ENCODE measurements at regions not wholly inside any gene's neighbourhood (a gene's known extent, or its start where the extent isn't known, plus 50 kb on each side); places are given as distances from the start of the nearest gene placed in this dataset.

GRCh38 chr7:68417659-68418058 is 1180.6 kb upstream of the AUTS2 start:
- Histone ChIP-seq H3K27me3 (ENCODE audit: insufficient read depth, low read length, poor library complexity, severe bottlenecking) (no peaks in the 10 kb centered on the region), H3K27ac (ENCODE audit: low read depth, low read length) (no peak overlapping the region), H3K36me3 (ENCODE audit: insufficient read depth, low read length) (no peaks in the 10 kb centered on the region), H3K4me1 (ENCODE audit: insufficient read depth, low read length) (no peaks in the 10 kb centered on the region), H3K9me3 (ENCODE audit: low read length) (no peaks in the 10 kb centered on the region), H3K4me3 (ENCODE audit: low read length) (no peak overlapping the region)
- no peak for DNase-seq
- no peaks in the 10 kb centered on the region for H3K36me3 Mint-ChIP-seq
- no peaks in the 10 kb centered on the region for H3K27me3 Mint-ChIP-seq
- no peak overlapping the region for H3K27ac Mint-ChIP-seq
- H3K9me3 Mint-ChIP-seq: peaks cover 0 to 12% (median 4%) of the 10 kb centered on the region in 5 donors
- CTCF ChIA-PET: no interaction called here
- no peaks in the 10 kb centered on the region for H3K4me1 Mint-ChIP-seq
- H3K4me3 Mint-ChIP-seq: no peak overlapping the region
- POLR2A ChIA-PET: no interaction called here

GRCh38 chr7:68420342-68421192 is 1177.7 kb upstream of the AUTS2 start:
- H3K27me3 Mint-ChIP-seq: peaks cover 0 to 2% of the 10 kb centered on the region in 2 donors
- H3K27ac Mint-ChIP-seq: no peak overlapping the region
- no peak overlapping the region for H3K4me3 ChIP-seq (ENCODE audit: low read length)

GRCh38 chr7:68421712-68422111 is 1176.6 kb upstream of the AUTS2 start:
- Mint-ChIP-seq H3K36me3 (peaks cover 0 to 4% (median 0%) of the 10 kb centered on the region in 3 donors), H3K4me1 (no peaks in the 10 kb centered on the region), H3K27me3 (peaks cover 0 to 2% of the 10 kb centered on the region in 2 donors), H3K27ac (no peak overlapping the region), H3K9me3 (peaks cover 0 to 13% (median 7%) of the 10 kb centered on the region in 5 donors), H3K4me3 (no peak overlapping the region)
- POLR2A ChIA-PET: no interaction called here
- Histone ChIP-seq H3K27me3 (ENCODE audit: insufficient read depth, low read length, poor library complexity, severe bottlenecking) (no peaks in the 10 kb centered on the region), H3K36me3 (ENCODE audit: insufficient read depth, low read length) (no peaks in the 10 kb centered on the region), H3K9me3 (ENCODE audit: low read length) (no peaks in the 10 kb centered on the region), H3K4me1 (ENCODE audit: insufficient read depth, low read length) (no peaks in the 10 kb centered on the region), H3K27ac (ENCODE audit: low read depth, low read length) (no peak overlapping the region), H3K4me3 (ENCODE audit: low read length) (no peak overlapping the region)
- CTCF ChIA-PET: no interaction called here
- no peak for DNase-seq

More at GRCh38 chr7:68420342-68421192, 1177.7 kb upstream of the AUTS2 start:
- Mint-ChIP-seq H3K36me3 (peaks cover 0 to 4% (median 0%) of the 10 kb centered on the region in 3 donors), H3K9me3 (peaks cover 0 to 13% (median 5%) of the 10 kb centered on the region in 5 donors), H3K4me1 (no peaks in the 10 kb centered on the region), H3K4me3 (no peak overlapping the region)
- H3K27ac ChIP-seq (ENCODE audit: low read depth, low read length): no peak overlapping the region
- no peaks in the 10 kb centered on the region for H3K9me3 ChIP-seq (ENCODE audit: low read length)
- no peaks in the 10 kb centered on the region for H3K27me3 ChIP-seq (ENCODE audit: insufficient read depth, low read length, poor library complexity, severe bottlenecking)
- DNase-seq: no peak
- ChIA-PET CTCF (no interaction called here), POLR2A (no interaction called here)
- H3K36me3 ChIP-seq (ENCODE audit: insufficient read depth, low read length): no peaks in the 10 kb centered on the region
- H3K4me1 ChIP-seq (ENCODE audit: insufficient read depth, low read length): no peaks in the 10 kb centered on the region

GRCh38 chr7:68422281-68422680 is 1176.0 kb upstream of the AUTS2 start:
- Histone ChIP-seq H3K4me3 (ENCODE audit: low read length) (no peak overlapping the region), H3K4me1 (ENCODE audit: insufficient read depth, low read length) (no peaks in the 10 kb centered on the region), H3K27ac (ENCODE audit: low read depth, low read length) (no peak overlapping the region), H3K27me3 (ENCODE audit: insufficient read depth, low read length, poor library complexity, severe bottlenecking) (no peaks in the 10 kb centered on the region), H3K36me3 (ENCODE audit: insufficient read depth, low read length) (no peaks in the 10 kb centered on the region), H3K9me3 (ENCODE audit: low read length) (no peaks in the 10 kb centered on the region)
- POLR2A ChIA-PET: no interaction called here
- no peaks in the 10 kb centered on the region for H3K4me1 Mint-ChIP-seq
- H3K9me3 Mint-ChIP-seq: peaks cover 0 to 13% (median 7%) of the 10 kb centered on the region in 5 donors
- H3K36me3 Mint-ChIP-seq: peaks cover 0 to 4% (median 0%) of the 10 kb centered on the region in 3 donors
- no peak overlapping the region for H3K27ac Mint-ChIP-seq
- CTCF ChIA-PET: no interaction called here
- no peak for DNase-seq
- H3K4me3 Mint-ChIP-seq: no peak overlapping the region
- peaks cover 0 to 2% of the 10 kb centered on the region in 2 donors for H3K27me3 Mint-ChIP-seq

GRCh38 chr7:68423356-68423755 is 1174.9 kb upstream of the AUTS2 start:
- ChIA-PET POLR2A (no interaction called here), CTCF (no interaction called here)
- Histone ChIP-seq H3K4me3 (ENCODE audit: low read length) (no peak overlapping the region), H3K36me3 (ENCODE audit: insufficient read depth, low read length) (no peaks in the 10 kb centered on the region), H3K9me3 (ENCODE audit: low read length) (no peaks in the 10 kb centered on the region), H3K27me3 (ENCODE audit: insufficient read depth, low read length, poor library complexity, severe bottlenecking) (no peaks in the 10 kb centered on the region), H3K27ac (ENCODE audit: low read depth, low read length) (no peak overlapping the region), H3K4me1 (ENCODE audit: insufficient read depth, low read length) (no peaks in the 10 kb centered on the region)
- peaks cover 0 to 4% (median 0%) of the 10 kb centered on the region in 3 donors for H3K36me3 Mint-ChIP-seq
- H3K27me3 Mint-ChIP-seq: peaks cover 0 to 2% of the 10 kb centered on the region in 2 donors
- no peak for DNase-seq
- H3K4me1 Mint-ChIP-seq: no peaks in the 10 kb centered on the region
- no peak overlapping the region for H3K4me3 Mint-ChIP-seq
- H3K27ac Mint-ChIP-seq: no peak overlapping the region
- H3K9me3 Mint-ChIP-seq: peaks cover 0 to 12% (median 9%) of the 10 kb centered on the region in 5 donors

- Mint-ChIP-seq H3K27ac (no peak overlapping the region), H3K27me3 (peaks cover 0 to 2% of the 10 kb centered on the region in 2 donors), H3K36me3 (peaks cover 0 to 4% (median 0%) of the 10 kb centered on the region in 3 donors), H3K9me3 (peaks cover 0 to 13% (median 10%) of the 10 kb centered on the region in 5 donors), H3K4me3 (no peak overlapping the region), H3K4me1 (no peaks in the 10 kb centered on the region)
- POLR2A ChIA-PET: no interaction called here
- Histone ChIP-seq H3K27ac (ENCODE audit: low read depth, low read length) (no peak overlapping the region), H3K36me3 (ENCODE audit: insufficient read depth, low read length) (no peaks in the 10 kb centered on the region), H3K4me3 (ENCODE audit: low read length) (no peak overlapping the region), H3K27me3 (ENCODE audit: insufficient read depth, low read length, poor library complexity, severe bottlenecking) (no peaks in the 10 kb centered on the region), H3K9me3 (ENCODE audit: low read length) (no peaks in the 10 kb centered on the region), H3K4me1 (ENCODE audit: insufficient read depth, low read length) (no peaks in the 10 kb centered on the region)
- no peak for DNase-seq
- CTCF ChIA-PET: no interaction called here
Observed at GRCh38 chr7:68424658-68425297, 1173.5 kb upstream of the AUTS2 start.

- Mint-ChIP-seq H3K9me3 (peaks cover 0 to 13% (median 10%) of the 10 kb centered on the region in 5 donors), H3K4me1 (no peaks in the 10 kb centered on the region), H3K27ac (no peak overlapping the region), H3K27me3 (peaks cover 0 to 2% of the 10 kb centered on the region in 2 donors), H3K4me3 (no peak overlapping the region), H3K36me3 (peaks cover 0 to 4% (median 0%) of the 10 kb centered on the region in 3 donors)
- H3K27ac ChIP-seq (ENCODE audit: low read depth, low read length): no peak overlapping the region
- POLR2A ChIA-PET: no interaction called here
- no peaks in the 10 kb centered on the region for H3K27me3 ChIP-seq (ENCODE audit: insufficient read depth, low read length, poor library complexity, severe bottlenecking)
- H3K4me1 ChIP-seq (ENCODE audit: insufficient read depth, low read length): no peaks in the 10 kb centered on the region
- no peaks in the 10 kb centered on the region for H3K36me3 ChIP-seq (ENCODE audit: insufficient read depth, low read length)
- CTCF ChIA-PET: no interaction called here
- DNase-seq: no peak
- H3K9me3 ChIP-seq (ENCODE audit: low read length): no peaks in the 10 kb centered on the region
- H3K4me3 ChIP-seq (ENCODE audit: low read length): no peak overlapping the region
Observed at GRCh38 chr7:68425377-68425776, 1172.9 kb upstream of the AUTS2 start.

- Histone ChIP-seq H3K27me3 (ENCODE audit: insufficient read depth, low read length, poor library complexity, severe bottlenecking) (no peaks in the 10 kb centered on the region), H3K4me3 (ENCODE audit: low read length) (no peak overlapping the region), H3K9me3 (ENCODE audit: low read length) (no peaks in the 10 kb centered on the region), H3K36me3 (ENCODE audit: insufficient read depth, low read length) (no peaks in the 10 kb centered on the region), H3K4me1 (ENCODE audit: insufficient read depth, low read length) (no peaks in the 10 kb centered on the region), H3K27ac (ENCODE audit: low read depth, low read length) (no peak overlapping the region)
- Mint-ChIP-seq H3K27me3 (no peaks in the 10 kb centered on the region), H3K27ac (no peak overlapping the region), H3K36me3 (no peaks in the 10 kb centered on the region), H3K4me3 (no peak overlapping the region), H3K4me1 (no peaks in the 10 kb centered on the region), H3K9me3 (peaks cover 3 to 16% (median 12%) of the 10 kb centered on the region in 5 donors)
- ChIA-PET CTCF (no interaction called here), POLR2A (no interaction called here)
- no peak for DNase-seq
Observed at GRCh38 chr7:68429411-68430117, 1168.7 kb upstream of the AUTS2 start.
